ENCODE measurements at regions not wholly inside any gene's neighbourhood (a gene's known extent, or its start where the extent isn't known, plus 50 kb on each side); places are given as distances from the start of the nearest gene placed in this dataset.

- Histone ChIP-seq H3K36me3 (ENCODE audit: low read length) (no peaks in the 10 kb centered on the region), H3K27ac (ENCODE audit: low read depth, low read length) (no peak overlapping the region), H3K4me2 (ENCODE audit: low read depth, low read length, poor library complexity, severe bottlenecking) (no peak overlapping the region), H3K79me2 (ENCODE audit: insufficient read depth, low read length) (no peaks in the 10 kb centered on the region), H3K9me2 (replicated peaks; ENCODE audit: insufficient read depth, low read length) (no peaks in the 10 kb centered on the region), H3K4me3 (ENCODE audit: insufficient read depth, low read length, poor library complexity, severe bottlenecking) (no peak overlapping the region), H3K9me3 (ENCODE audit: insufficient read depth, low read length) (no peaks in the 10 kb centered on the region), H2AFZ (ENCODE audit: low read depth, low read length, severe bottlenecking) (no peak overlapping the region), H3K27me3 (ENCODE audit: low read length) (no peaks in the 10 kb centered on the region), H4K20me1 (ENCODE audit: low read depth, low read length) (no peaks in the 10 kb centered on the region), H3K9ac (ENCODE audit: low read length) (no peak overlapping the region), H3F3A (ENCODE audit: insufficient read depth) (no peaks in the 10 kb centered on the region)
- no peak for TF ChIP-seq CTCF (IDR thresholded peaks at IDR 0.05; ENCODE audit: insufficient read depth, low read length, poor library complexity, severe bottlenecking)
- TF ChIP-seq EZH2phosphoT487 (conservative IDR thresholded peaks at IDR 0.05; ENCODE audit: low read length), result no peak
Measured at GRCh38 chr18:75742516-75742915, 315.0 kb upstream of the SMIM21 start.

- Histone ChIP-seq H3K79me2 (ENCODE audit: insufficient read depth, low read length) (no peaks in the 10 kb centered on the region), H3K9ac (ENCODE audit: low read length) (no peak overlapping the region), H3F3A (ENCODE audit: insufficient read depth) (no peaks in the 10 kb centered on the region), H3K27me3 (ENCODE audit: low read length) (no peaks in the 10 kb centered on the region), H3K36me3 (ENCODE audit: low read length) (no peaks in the 10 kb centered on the region), H3K4me3 (ENCODE audit: insufficient read depth, low read length, poor library complexity, severe bottlenecking) (no peak overlapping the region), H3K9me2 (replicated peaks; ENCODE audit: insufficient read depth, low read length) (no peaks in the 10 kb centered on the region), H3K27ac (ENCODE audit: low read depth, low read length) (no peak overlapping the region), H4K20me1 (ENCODE audit: low read depth, low read length) (no peaks in the 10 kb centered on the region), H3K9me3 (ENCODE audit: insufficient read depth, low read length) (no peaks in the 10 kb centered on the region), H3K4me2 (ENCODE audit: low read depth, low read length, poor library complexity, severe bottlenecking) (no peak overlapping the region), H2AFZ (ENCODE audit: low read depth, low read length, severe bottlenecking) (no peak overlapping the region)
- TF ChIP-seq EZH2phosphoT487 (conservative IDR thresholded peaks at IDR 0.05; ENCODE audit: low read length), result no peak
- TF ChIP-seq CTCF (IDR thresholded peaks at IDR 0.05; ENCODE audit: insufficient read depth, low read length, poor library complexity, severe bottlenecking), result no peak
Measured at GRCh38 chr18:75739682-75740081, 312.2 kb upstream of the SMIM21 start.

GRCh38 chr18:75735291-75735690, 307.8 kb upstream of the SMIM21 start:
- Histone ChIP-seq H3K9me3 (ENCODE audit: insufficient read depth, low read length) (no peaks in the 10 kb centered on the region), H3K79me2 (ENCODE audit: insufficient read depth, low read length) (no peaks in the 10 kb centered on the region), H3K9ac (ENCODE audit: low read length) (no peak overlapping the region), H3K27ac (ENCODE audit: low read depth, low read length) (no peak overlapping the region), H3K27me3 (ENCODE audit: low read length) (no peaks in the 10 kb centered on the region), H3K4me2 (ENCODE audit: low read depth, low read length, poor library complexity, severe bottlenecking) (no peak overlapping the region), H2AFZ (ENCODE audit: low read depth, low read length, severe bottlenecking) (no peak overlapping the region), H4K20me1 (ENCODE audit: low read depth, low read length) (no peaks in the 10 kb centered on the region), H3K4me3 (ENCODE audit: insufficient read depth, low read length, poor library complexity, severe bottlenecking) (no peak overlapping the region), H3K9me2 (replicated peaks; ENCODE audit: insufficient read depth, low read length) (no peaks in the 10 kb centered on the region), H3K36me3 (ENCODE audit: low read length) (no peaks in the 10 kb centered on the region), H3F3A (ENCODE audit: insufficient read depth) (no peaks in the 10 kb centered on the region)
- no peak for TF ChIP-seq CTCF (IDR thresholded peaks at IDR 0.05; ENCODE audit: insufficient read depth, low read length, poor library complexity, severe bottlenecking)
- no peak for TF ChIP-seq EZH2phosphoT487 (conservative IDR thresholded peaks at IDR 0.05; ENCODE audit: low read length)
